Activated CD4-positive, alpha-beta T cell treated with anti-CD3 and anti-CD28 coated beads, Interleukin-2, amount 50 U/mL, for 1 hour (primary cell): ENCODE measurements at regions not wholly inside any gene's neighbourhood (a gene's known extent, or its start where the extent isn't known, plus 50 kb on each side); places are given as distances from the start of the nearest gene placed in this dataset.
A peak's percentile ranks its signal among the peaks of the same experiment; 100 is the strongest.

Experiments used
- DNase-seq: peaks from one replicate; pipeline ENCODE4 v3.0.0-alpha.2; 2020

- no peak for DNase-seq
These were observed 229.7 kb downstream of the FOXA2 start for GRCh38 chr20:22354647-22355046.

DNA sequence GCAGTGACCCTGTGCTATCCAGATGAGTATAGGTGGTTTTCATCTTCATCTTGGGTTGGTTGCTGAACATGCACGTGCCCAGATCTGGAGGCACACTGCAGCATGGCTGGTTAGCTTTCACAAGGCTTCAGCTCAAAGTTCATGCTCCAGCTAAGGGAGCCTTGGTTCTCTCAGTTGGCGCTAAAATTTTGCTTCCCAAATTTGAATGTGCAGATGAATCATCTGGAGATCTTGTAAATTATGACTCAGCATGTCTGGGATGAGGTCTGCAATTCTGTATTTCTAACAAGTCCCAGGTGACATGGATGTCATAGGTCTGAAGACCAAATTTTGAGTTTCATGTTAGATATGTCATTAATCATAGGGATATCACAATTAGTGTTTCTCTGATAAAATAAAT lies 230.8 kb downstream of the FOXA2 start:
- DNase-seq: no peak

DNA sequence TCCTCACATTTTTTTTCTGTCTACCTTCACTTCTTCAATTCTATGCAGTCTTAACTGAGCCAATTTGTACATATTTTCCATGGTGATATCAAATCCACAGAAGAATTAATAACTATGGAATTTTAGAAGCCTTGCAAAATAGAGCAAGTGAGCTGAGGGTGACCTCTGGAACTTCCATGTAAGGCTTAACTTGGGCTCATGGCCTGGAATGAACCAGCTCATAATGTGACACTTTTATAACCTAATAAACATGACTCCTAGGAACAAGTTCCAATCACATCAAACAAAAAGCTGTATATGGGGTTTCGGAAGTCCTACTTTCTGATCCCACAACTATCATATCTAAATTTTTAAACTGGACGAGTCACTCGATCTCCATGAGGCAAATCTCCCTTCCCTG lies 232.4 kb downstream of the FOXA2 start:
- no peak for DNase-seq

DNA sequence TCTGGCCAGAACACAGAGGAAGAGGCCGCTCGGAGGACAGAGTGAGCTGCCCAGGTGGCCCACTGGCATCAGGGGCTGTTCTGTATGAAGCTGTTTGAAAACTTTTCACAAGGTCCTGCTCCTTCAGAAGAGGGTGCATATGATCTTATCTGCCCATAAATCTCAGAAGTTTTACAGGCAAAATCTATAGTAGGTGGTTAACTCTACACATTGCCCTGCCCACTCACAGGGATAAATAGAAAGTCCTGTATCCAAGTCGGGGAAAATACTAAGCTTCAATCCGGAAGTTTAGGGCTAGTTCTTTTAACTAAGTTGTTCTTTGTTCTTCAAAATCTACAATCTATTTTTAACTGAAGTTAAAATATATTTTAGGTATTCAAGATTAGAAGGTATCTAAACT lies 233.7 kb downstream of the FOXA2 start:
- no peak for DNase-seq

DNA sequence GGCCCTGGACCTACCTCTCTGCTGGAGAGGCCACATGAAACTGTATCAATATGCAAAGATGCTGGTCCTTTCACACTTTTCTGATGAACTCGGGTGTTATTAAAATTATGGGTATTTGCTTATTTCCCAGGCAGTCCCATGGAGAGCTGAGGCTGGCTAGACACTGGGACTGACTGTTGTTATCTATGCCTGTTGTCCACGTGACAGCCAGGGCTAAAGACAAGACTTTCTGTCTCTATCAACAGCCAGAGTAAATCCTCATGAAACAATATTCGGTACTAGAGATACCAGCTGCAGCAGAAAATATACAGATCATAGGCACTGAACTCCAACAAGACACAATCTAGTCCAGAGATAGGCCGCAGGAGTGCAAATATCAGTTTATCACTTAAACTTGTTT lies 236.4 kb downstream of the FOXA2 start:
- no peak for DNase-seq

DNA sequence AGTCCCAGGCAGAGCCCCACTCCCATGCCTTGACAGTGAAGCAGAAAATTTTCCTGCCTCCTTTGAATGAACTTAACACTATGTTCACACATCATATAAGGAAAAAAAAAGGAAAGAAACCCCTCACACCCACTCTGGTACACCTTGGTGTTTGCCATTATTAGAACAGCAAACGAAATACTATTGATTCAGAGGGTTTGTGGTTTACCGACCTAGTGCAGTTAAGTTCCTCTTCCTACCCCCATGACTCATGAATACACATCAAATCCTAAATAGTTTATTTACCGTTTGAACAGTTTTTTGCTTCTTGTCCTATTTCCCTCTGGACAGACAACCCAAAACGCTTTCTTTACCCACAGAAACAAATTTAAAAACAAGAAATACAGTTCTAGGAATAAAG lies 237.7 kb downstream of the FOXA2 start:
- no peak for DNase-seq

DNA sequence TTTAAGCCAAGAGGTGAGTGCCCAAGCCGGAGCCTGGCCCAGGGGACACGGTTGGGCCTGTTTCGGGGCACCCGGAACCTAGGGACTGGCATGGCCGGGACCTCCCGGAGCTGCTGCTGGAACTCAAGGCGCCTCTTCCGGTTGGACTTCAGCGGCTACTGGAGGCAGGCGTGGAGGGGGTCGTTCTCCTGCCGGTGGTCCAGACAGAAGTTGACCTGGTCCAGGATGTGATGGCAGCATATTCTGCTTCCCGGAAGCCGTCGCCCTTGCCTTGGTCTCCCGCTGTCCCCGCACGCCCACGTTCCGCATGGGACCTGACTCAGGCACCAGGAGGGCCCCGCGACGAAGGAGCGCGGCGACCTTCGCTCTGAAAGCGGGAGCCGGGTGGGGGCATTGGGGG lies 240.8 kb downstream of the FOXA2 start:
- DNase-seq: no peak

- no peak for DNase-seq
These were observed 242.0 kb downstream of the FOXA2 start for GRCh38 chr20:22342410-22342809.

DNA sequence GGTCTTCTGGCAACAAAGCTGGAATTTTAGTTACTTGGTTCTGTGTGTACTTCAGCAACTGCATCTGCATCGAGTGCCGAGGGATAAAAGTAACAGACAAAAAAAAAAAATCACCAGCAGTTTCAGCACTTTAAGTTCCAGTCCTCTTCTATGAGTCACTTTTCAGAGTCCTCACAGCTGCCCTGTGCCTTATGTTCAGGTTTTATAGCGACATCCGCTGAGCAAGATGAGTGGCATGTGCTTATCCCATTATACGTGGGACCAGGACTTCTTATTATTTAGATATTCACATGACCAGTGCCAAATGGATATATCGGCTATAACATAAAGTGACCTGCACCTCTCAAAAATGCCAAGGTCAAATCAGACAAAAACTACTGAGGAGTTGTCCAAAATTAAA lies 242.9 kb downstream of the FOXA2 start:
- DNase-seq: no peak

DNA sequence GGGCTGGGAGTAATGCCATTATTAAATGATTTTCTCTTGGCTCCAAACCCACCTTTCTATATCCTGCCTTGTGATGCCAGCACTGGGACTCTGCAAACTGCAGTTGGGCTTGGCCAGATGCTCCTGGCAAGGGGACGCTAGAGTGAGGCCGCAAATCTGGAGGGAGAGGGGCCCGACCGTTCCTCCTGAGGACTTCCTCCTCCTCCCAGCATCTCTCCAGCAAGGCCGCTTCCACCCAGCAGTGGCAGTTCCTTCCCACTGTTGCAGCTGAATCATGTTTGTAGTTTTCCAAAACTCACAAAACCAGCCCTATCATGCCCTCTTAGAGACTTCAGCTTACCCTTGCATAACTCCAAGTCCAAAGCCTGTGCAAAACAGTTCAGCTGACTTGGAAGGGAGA lies 244.4 kb downstream of the FOXA2 start:
- no peak for DNase-seq

- DNase-seq: no peak
These were observed 245.1 kb downstream of the FOXA2 start for GRCh38 chr20:22339091-22339881.

DNA sequence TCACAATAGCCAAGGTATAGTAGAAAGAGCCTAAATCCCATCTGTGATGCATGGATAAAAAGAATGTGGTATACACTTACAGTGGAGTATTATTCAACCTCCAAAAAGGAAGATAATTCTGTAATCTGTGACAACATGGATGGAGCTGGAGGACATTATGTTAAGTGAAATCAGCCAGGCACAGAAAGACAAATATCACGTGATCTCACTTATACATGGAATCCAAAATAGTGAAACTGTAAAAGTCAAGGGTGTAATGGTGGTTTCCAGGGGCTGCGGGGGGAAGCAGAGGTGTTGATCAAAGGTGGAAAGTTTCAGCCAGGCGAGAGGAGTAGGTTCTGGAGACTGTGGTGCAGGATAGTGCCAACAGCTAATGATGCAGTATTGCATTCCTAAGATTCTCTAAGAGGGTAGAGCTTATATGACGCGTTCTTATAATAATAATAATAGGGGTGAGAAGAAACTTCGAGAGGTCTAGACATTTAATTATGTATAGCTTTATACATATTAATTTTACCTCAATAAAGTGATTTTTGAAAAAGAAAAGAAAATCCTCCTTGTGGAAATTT lies 246.1 kb downstream of the FOXA2 start:
- DNase-seq: no peak

DNA sequence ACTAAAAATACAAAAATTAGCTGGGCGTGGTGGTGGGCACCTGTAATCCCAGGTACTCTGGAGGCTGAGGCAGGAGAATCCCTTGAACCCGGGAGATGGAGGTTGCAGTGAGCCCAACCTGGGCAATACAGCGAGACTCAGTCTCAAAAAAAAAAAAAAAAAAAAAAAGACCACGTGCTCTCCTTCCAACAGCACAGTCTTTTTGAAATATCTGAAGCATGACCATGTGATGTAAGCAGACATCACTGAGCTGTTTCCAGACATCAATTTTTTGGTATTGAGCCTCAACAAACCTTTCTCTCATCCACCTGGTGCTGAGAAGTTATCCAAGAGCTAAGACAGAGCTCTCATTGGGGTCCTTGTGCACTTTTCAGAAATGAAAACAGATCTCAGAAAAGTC lies 249.2 kb downstream of the FOXA2 start:
- DNase-seq: no peak

DNA sequence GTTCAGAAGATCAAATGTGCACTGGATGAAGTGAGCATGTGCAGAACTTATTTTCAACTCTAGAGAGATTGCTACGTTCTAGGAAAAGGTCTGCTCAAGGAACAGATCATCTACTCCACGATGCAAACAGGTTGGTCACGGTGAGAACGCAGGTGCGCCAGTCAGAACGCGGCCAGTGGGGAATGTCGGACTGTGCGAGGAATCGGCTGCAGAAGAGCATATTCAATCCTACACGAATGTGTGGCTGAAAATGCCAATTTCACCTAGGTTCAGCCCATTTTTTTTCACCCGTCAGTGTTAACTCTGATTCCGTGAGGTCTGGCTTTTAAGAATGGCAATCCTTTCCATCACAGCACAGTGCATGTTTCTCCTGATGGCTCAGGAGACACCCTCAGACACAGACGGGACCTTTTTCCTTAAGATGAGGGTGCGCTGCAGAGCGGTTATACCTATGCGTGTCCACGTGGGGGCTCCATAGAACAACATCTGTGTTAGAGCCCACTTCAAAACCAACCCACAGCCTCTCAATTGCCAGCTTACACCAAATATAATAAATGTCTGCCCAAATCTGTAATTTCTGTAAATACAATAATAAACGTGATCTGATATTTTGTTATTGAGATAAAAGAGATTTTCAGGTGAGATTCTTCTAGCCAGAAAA lies 250.4 kb downstream of the FOXA2 start:
- peak; percentile 6 for DNase-seq

DNA sequence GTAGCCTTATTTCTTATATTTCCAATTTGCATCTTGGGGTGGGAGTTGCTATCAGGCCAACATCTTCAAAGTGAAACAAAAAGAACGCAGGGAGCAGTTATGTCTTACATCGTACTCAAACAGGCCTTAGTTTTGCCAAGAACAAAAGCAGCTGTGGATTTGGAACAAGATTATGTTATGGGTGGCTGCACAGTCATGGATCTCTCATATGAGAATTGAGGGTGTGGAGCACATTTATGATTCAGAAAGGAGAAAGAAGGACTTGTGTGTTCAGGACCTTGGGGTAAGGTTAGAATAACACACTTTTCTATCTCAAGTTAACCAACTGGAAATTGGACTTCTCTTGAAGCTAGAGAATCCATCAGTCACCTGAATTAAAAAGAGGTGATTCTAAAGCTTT lies 259.9 kb downstream of the FOXA2 start:
- no peak for DNase-seq

GRCh38 chr20:22322513-22322912 lies 261.9 kb downstream of the FOXA2 start:
- DNase-seq: no peak

- DNase-seq: no peak
These were observed 263.2 kb downstream of the FOXA2 start for GRCh38 chr20:22321191-22321590.

- DNase-seq: no peak
These were observed 264.0 kb downstream of the FOXA2 start for GRCh38 chr20:22320245-22320915.

DNA sequence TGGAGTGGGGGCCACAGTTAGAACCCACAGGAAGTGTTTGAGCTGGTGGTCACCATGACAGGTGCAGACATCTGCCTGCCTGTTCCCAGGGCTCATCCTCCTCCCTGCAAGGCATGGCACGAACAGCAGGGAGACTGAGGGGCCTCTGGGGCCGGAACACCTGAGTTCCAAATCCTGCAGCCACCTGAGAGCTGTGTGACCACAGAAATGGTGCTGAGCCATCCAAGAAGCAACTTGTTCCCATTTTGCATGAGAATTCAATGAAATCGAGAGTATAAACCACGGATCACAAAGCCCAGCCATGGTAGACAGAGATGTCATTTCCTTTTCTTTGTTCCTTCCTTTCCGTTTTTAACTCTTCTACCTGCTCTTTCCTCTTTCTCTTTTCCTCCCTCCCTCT lies 268.6 kb downstream of the FOXA2 start:
- DNase-seq: no peak

GRCh38 chr20:22315073-22315472 lies 269.3 kb downstream of the FOXA2 start:
- DNase-seq: no peak

DNA sequence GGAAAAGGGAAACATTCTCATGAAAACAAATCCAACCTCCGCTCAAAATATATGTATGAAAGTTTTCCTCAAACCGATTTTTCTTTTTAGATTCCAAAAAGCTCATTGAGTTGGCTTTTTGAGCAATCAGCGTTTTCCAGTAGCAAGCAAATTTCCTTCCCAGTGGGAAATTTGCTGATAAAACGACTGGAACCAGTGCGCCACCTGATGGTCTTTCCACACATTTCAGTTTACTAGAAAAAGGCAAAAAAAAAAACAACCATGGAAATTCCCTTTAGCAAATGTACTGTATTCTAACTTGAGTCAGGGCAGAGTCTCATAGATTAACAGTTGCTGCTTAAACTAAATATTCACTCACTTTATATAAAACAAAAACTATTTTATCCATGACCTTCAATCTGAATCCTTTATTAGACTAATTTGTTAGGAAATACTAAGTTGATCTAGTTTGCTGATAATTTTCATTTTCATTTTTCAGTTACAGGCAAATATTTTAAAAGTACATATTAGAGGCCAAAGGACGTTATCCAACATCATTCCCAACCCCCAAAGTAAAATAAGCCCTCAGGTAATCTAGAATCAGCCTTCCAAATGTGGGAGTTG lies 271.5 kb downstream of the FOXA2 start:
- no peak for DNase-seq

- DNase-seq: no peak
These were observed 275.4 kb downstream of the FOXA2 start for GRCh38 chr20:22308934-22309333.

- no peak for DNase-seq
These were observed 277.0 kb downstream of the FOXA2 start for GRCh38 chr20:22307409-22307808.
